HEK293 (cell line): ENCODE measurements at regions not wholly inside any gene's neighbourhood (a gene's known extent, or its start where the extent isn't known, plus 50 kb on each side); places are given as distances from the start of the nearest gene placed in this dataset.

Experiments used
- CTCF ChIA-PET: fragments of 350-600 bp; formaldehyde crosslinking; extraction: SDS; loops from one replicate; lab custom pipeline; 2021; ENCODE audit warnings: antibody characterized with exemption; lab: Yijun Ruan, JAX
- POLR2A ChIA-PET: fragments of 300-600 bp; formaldehyde crosslinking; extraction: SDS; loops from one replicate; lab custom pipeline; 2020; ENCODE audit warnings: antibody characterized with exemption, inconsistent platforms; lab: Yijun Ruan, JAX
- H3K27ac ChIP-seq: fragments of 200-500 bp; sonication (Bioruptor generic); 2 replicates; pipeline ENCODE4 v1.5.1; 2014; ENCODE audit warnings: low read depth, low read length, control low read depth, inconsistent platforms; ENCODE audit errors: extremely low read depth
- H3K36me3 ChIP-seq, 2 experiments: fragments of 200-500 bp in 1 of 2; sonication (Bioruptor generic) in 1 of 2; 1 replicate in 1 of 2; 2 replicates in 1 of 2; pipeline ENCODE4 v1.5.1; 2014 to 2017; ENCODE audit warnings: inconsistent platforms in 2 of 2, low read length in 2 of 2; ENCODE audit not compliant: control insufficient read depth in 2 of 2, insufficient read depth in 1 of 2
- H3K4me1 ChIP-seq: fragments of 200-500 bp; sonication (Bioruptor generic); 2 replicates; pipeline ENCODE4 v1.5.1; 2014; ENCODE audit warnings: mild to moderate bottlenecking, low read length, inconsistent platforms; ENCODE audit not compliant: control insufficient read depth, insufficient read depth
- H3K4me3 ChIP-seq: 2 replicates; pipeline ENCODE4 v1.5.1; 2011; ENCODE audit warnings: low read depth, mild to moderate bottlenecking, control low read depth, low read length, moderate library complexity
- H3K9me3 ChIP-seq: fragments of 200-500 bp; sonication (Bioruptor generic); 2 replicates; pipeline ENCODE4 v1.5.1; 2014; ENCODE audit warnings: low read depth, low read length, inconsistent platforms; ENCODE audit not compliant: control insufficient read depth, insufficient read depth
- AEBP2 ChIP-seq: fragments of 450-650 bp; formaldehyde crosslinking; IDR thresholded peaks from 2 replicates; pipeline ENCODE4 v1.5.1; 2016; ENCODE audit warnings: missing biosample characterization, missing genetic modification characterization, borderline replicate concordance
- GLIS1 ChIP-seq: fragments of 450-650 bp; formaldehyde crosslinking; IDR thresholded peaks from 2 replicates; pipeline ENCODE4 v1.5.1; 2016; ENCODE audit warnings: missing biosample characterization, missing genetic modification characterization
- INSM2 ChIP-seq: fragments of 450-650 bp; formaldehyde crosslinking; IDR thresholded peaks from 2 replicates; pipeline ENCODE4 v1.5.1; 2016; ENCODE audit warnings: missing biosample characterization, missing genetic modification characterization
- KLF8 ChIP-seq: fragments of 450-650 bp; formaldehyde crosslinking; IDR thresholded peaks from 2 replicates; pipeline ENCODE4 v1.5.1; 2016; ENCODE audit warnings: missing biosample characterization, missing genetic modification characterization
- OSR2 ChIP-seq: fragments of 450-650 bp; formaldehyde crosslinking; IDR thresholded peaks from 2 replicates; pipeline ENCODE4 v1.5.1; 2016; ENCODE audit warnings: missing biosample characterization, missing genetic modification characterization
- REST ChIP-seq: fragments of 450-650 bp; formaldehyde crosslinking; IDR thresholded peaks from 2 replicates; pipeline ENCODE4 v1.5.1; 2016; ENCODE audit warnings: missing biosample characterization, missing genetic modification characterization
- SCRT2 ChIP-seq: fragments of 450-650 bp; formaldehyde crosslinking; IDR thresholded peaks from 2 replicates; pipeline ENCODE4 v1.5.1; 2016; ENCODE audit warnings: missing biosample characterization, missing genetic modification characterization
- TRIM28 ChIP-seq: IDR thresholded peaks from 2 replicates; pipeline ENCODE4 v1.6.1; 2011; ENCODE audit warnings: low read length, control low read depth, borderline replicate concordance
- ZBTB10 ChIP-seq: fragments of 450-650 bp; formaldehyde crosslinking; IDR thresholded peaks from 2 replicates; pipeline ENCODE4 v1.5.1; 2016; ENCODE audit warnings: missing biosample characterization, missing genetic modification characterization
- ZBTB48 ChIP-seq: fragments of 450-650 bp; formaldehyde crosslinking; IDR thresholded peaks from 2 replicates; pipeline ENCODE4 v1.5.1; 2016; ENCODE audit warnings: missing biosample characterization, missing genetic modification characterization
- ZFP37 ChIP-seq: fragments of 450-650 bp; formaldehyde crosslinking; IDR thresholded peaks from 2 replicates; pipeline ENCODE4 v1.5.1; 2016; ENCODE audit warnings: missing biosample characterization, missing genetic modification characterization
- ZNF114 ChIP-seq: fragments of 450-650 bp; formaldehyde crosslinking; IDR thresholded peaks from 2 replicates; pipeline ENCODE4 v1.5.0; 2017; ENCODE audit warnings: missing biosample characterization, missing genetic modification characterization
- ZNF138 ChIP-seq: fragments of 450-650 bp; formaldehyde crosslinking; IDR thresholded peaks from 2 replicates; pipeline ENCODE4 v1.5.1; 2016; ENCODE audit warnings: missing biosample characterization, missing genetic modification characterization, borderline replicate concordance
- ZNF157 ChIP-seq: fragments of 450-650 bp; formaldehyde crosslinking; IDR thresholded peaks from 2 replicates; pipeline ENCODE4 v1.5.1; 2016; ENCODE audit warnings: missing biosample characterization, missing genetic modification characterization
- ZNF174 ChIP-seq: fragments of 450-650 bp; formaldehyde crosslinking; IDR thresholded peaks from 2 replicates; pipeline ENCODE4 v1.5.0; 2017; ENCODE audit warnings: missing biosample characterization, mild to moderate bottlenecking, missing genetic modification characterization
- ZNF18 ChIP-seq: fragments of 450-650 bp; formaldehyde crosslinking; IDR thresholded peaks from 2 replicates; pipeline ENCODE4 v1.5.1; 2016; ENCODE audit warnings: missing biosample characterization, missing genetic modification characterization
- ZNF211 ChIP-seq: fragments of 450-650 bp; formaldehyde crosslinking; IDR thresholded peaks from 2 replicates; pipeline ENCODE4 v1.5.1; 2016; ENCODE audit warnings: low read depth, missing biosample characterization, missing genetic modification characterization
- ZNF558 ChIP-seq: fragments of 450-650 bp; formaldehyde crosslinking; IDR thresholded peaks from 2 replicates; pipeline ENCODE4 v1.5.1; 2016; ENCODE audit warnings: missing biosample characterization, missing genetic modification characterization
- ZNF580 ChIP-seq: fragments of 450-650 bp; formaldehyde crosslinking; IDR thresholded peaks from 2 replicates; pipeline ENCODE4 v1.5.1; 2016; ENCODE audit warnings: missing biosample characterization, missing genetic modification characterization
- ZNF600 ChIP-seq: fragments of 450-650 bp; formaldehyde crosslinking; IDR thresholded peaks from 2 replicates; pipeline ENCODE4 v1.5.1; 2016; ENCODE audit warnings: missing biosample characterization, missing genetic modification characterization
- ZNF610 ChIP-seq: fragments of 450-650 bp; formaldehyde crosslinking; IDR thresholded peaks from 2 replicates; pipeline ENCODE4 v1.5.1; 2016; ENCODE audit warnings: missing biosample characterization, missing genetic modification characterization, borderline replicate concordance
- ZNF626 ChIP-seq: fragments of 450-650 bp; sonication (Bioruptor Pico); formaldehyde crosslinking; IDR thresholded peaks from 2 replicates; pipeline ENCODE4 v1.5.1; 2018; ENCODE audit warnings: missing biosample characterization, missing genetic modification characterization, inconsistent platforms

- H3K27ac ChIP-seq: no peak overlapping the region
- H3K4me3 ChIP-seq: no peak overlapping the region
- POLR2A ChIA-PET: no interaction called here
- CTCF ChIA-PET: interaction anchor here (0.8 kb wide), 1 partner anchor 888 kb away, joined by 3 read pairs; no protein-coding TSS in a partner anchor
- H3K36me3 ChIP-seq: no peaks in the 10 kb centered on the region
- no peak for TF ChIP-seq REST (tag by site-specific recombination)
- no peak for TF ChIP-seq TRIM28
- no peak for TF ChIP-seq GLIS1 (tag by site-specific recombination)
- TF ChIP-seq SCRT2 (tag by site-specific recombination): no peak
- TF ChIP-seq ZNF211 (tag by site-specific recombination): no peak
- no peak for TF ChIP-seq ZBTB10
- no peak for TF ChIP-seq KLF8 (tag by site-specific recombination)
- TF ChIP-seq ZNF600 (tag by site-specific recombination): no peak
- no peak for TF ChIP-seq ZNF18 (tag by site-specific recombination)
- no peak for TF ChIP-seq ZFP37 (tag by site-specific recombination)
- TF ChIP-seq OSR2 (tag by site-specific recombination): no peak
- TF ChIP-seq ZBTB48 (tag by site-specific recombination): no peak
- TF ChIP-seq ZNF558 (tag by site-specific recombination): no peak
- no peak for TF ChIP-seq ZNF610 (tag by site-specific recombination)
- H3K9me3 ChIP-seq: no peaks in the 10 kb centered on the region
- no peaks in the 10 kb centered on the region for H3K4me1 ChIP-seq
These were observed 285.0 kb downstream of the DUSP10 start for GRCh38 chr1:221456918-221457317.

- ChIA-PET POLR2A (no interaction called here), CTCF (interaction anchor here (0.8 to 1.1 kb wide), 3 partner anchors 12 to 889 kb away, joined by 3 read pairs; no protein-coding TSS in a partner anchor)
- no peaks in the 10 kb centered on the region for H3K4me1 ChIP-seq
- H3K9me3 ChIP-seq: no peaks in the 10 kb centered on the region
- H3K36me3 ChIP-seq: no peaks in the 10 kb centered on the region
- no peak overlapping the region for H3K4me3 ChIP-seq
- no peak overlapping the region for H3K27ac ChIP-seq
- TF ChIP-seq ZNF114 (no peak), INSM2 (tag by site-specific recombination) (no peak), ZNF580 (tag by site-specific recombination) (no peak), AEBP2 (tag by site-specific recombination) (no peak), ZNF174 (tag by site-specific recombination) (no peak), ZNF626 (tag by site-specific recombination) (no peak), ZNF138 (tag by site-specific recombination) (no peak), ZNF157 (tag by site-specific recombination) (no peak)
These were observed 284.0 kb downstream of the DUSP10 start for GRCh38 chr1:221457685-221458446.
